PFSK-1 (cell line): ENCODE measurements at regions not wholly inside any gene's neighbourhood (a gene's known extent, or its start where the extent isn't known, plus 50 kb on each side); places are given as distances from the start of the nearest gene placed in this dataset.

Experiments
- FOXP2 ChIP-seq: optimal IDR thresholded peaks from 2 replicates; pipeline ENCODE3; 2011; ENCODE audit warnings: borderline replicate concordance, control low read depth, inconsistent platforms; ENCODE audit not compliant: insufficient read depth; ENCODE audit errors: extremely low read length, extremely low read depth
- POLR2AphosphoS5 ChIP-seq: IDR thresholded peaks from 2 replicates; pipeline ENCODE4 v1.6.1; 2012; ENCODE audit warnings: low read depth, mild to moderate bottlenecking, control low read depth, low read length, moderate library complexity
- SIN3A ChIP-seq: IDR thresholded peaks from 2 replicates; pipeline ENCODE4 v1.6.1; 2012; ENCODE audit warnings: mild to moderate bottlenecking, low read length, moderate library complexity, borderline replicate concordance; ENCODE audit not compliant: insufficient read depth
- TAF1 ChIP-seq: IDR thresholded peaks from 2 replicates; pipeline ENCODE4 v1.6.1; 2012; ENCODE audit warnings: low read length, control low read depth, borderline replicate concordance; ENCODE audit not compliant: insufficient read depth
- TF ChIP-seq, protein P1 (sequence below), 2 experiments: IDR thresholded peaks; 2 replicates each; pipeline versions ENCODE4 v1.6.1 to v1.8.0; 2011 to 2012; ENCODE audit warnings: low read depth in 2 of 2, low read length in 2 of 2, control low read depth in 1 of 2, inconsistent platforms in 1 of 2, mild to moderate bottlenecking in 1 of 2, moderate library complexity in 1 of 2; ENCODE audit not compliant: insufficient read depth in 1 of 2

DNA sequence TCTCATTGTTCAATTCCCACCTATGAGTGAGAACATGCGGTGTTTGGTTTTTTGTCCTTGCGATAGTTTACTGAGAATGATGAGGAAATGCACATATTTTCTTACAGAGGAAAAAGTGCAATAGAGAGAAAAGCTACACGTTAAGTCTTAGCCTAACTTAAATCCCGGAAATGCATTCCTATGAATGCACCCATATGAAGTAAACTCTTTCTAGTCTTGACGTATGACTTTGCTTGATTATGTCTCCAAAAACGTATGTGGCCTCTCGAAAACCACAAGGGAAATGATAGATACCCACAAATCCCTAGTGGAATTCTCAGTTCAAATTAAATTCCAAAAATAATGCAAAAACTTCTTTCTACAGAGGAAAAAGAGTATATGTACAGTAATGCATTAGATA is 90.7 kb upstream of the SASH1 start:
- TF ChIP-seq POLR2AphosphoS5 (no peak), FOXP2 (no peak), SIN3A (no peak), TAF1 (no peak)
- TF ChIP-seq, protein P1, sequence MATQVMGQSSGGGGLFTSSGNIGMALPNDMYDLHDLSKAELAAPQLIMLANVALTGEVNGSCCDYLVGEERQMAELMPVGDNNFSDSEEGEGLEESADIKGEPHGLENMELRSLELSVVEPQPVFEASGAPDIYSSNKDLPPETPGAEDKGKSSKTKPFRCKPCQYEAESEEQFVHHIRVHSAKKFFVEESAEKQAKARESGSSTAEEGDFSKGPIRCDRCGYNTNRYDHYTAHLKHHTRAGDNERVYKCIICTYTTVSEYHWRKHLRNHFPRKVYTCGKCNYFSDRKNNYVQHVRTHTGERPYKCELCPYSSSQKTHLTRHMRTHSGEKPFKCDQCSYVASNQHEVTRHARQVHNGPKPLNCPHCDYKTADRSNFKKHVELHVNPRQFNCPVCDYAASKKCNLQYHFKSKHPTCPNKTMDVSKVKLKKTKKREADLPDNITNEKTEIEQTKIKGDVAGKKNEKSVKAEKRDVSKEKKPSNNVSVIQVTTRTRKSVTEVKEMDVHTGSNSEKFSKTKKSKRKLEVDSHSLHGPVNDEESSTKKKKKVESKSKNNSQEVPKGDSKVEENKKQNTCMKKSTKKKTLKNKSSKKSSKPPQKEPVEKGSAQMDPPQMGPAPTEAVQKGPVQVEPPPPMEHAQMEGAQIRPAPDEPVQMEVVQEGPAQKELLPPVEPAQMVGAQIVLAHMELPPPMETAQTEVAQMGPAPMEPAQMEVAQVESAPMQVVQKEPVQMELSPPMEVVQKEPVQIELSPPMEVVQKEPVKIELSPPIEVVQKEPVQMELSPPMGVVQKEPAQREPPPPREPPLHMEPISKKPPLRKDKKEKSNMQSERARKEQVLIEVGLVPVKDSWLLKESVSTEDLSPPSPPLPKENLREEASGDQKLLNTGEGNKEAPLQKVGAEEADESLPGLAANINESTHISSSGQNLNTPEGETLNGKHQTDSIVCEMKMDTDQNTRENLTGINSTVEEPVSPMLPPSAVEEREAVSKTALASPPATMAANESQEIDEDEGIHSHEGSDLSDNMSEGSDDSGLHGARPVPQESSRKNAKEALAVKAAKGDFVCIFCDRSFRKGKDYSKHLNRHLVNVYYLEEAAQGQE (IDR thresholded peaks at IDR 0.05; ENCODE audit: insufficient read depth in 1 of 2, low read depth in 2 of 2, low read length in 2 of 2): no peak

DNA sequence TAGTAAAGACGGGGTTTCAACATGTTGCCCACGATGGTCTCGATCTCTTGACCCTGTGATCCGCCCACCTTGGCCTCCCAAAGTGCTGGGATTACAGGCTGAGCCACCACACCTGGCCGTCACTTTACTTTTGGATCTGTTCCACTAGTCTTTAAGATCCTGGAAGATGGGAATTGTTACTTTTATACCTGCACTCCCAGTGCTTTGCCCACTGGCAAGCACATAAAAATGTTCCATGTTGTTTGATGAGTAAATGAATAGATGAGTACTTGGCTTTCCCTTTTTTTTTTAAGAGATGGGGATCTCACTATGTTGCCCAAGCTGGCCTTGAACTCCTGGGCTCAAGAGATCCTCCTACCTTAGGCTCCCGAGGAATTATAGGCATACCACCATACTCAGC is 84.8 kb upstream of the SASH1 start:
- TF ChIP-seq, protein P1 (IDR thresholded peaks at IDR 0.05; ENCODE audit: insufficient read depth in 1 of 2, low read depth in 2 of 2, low read length in 2 of 2): no peak
- TF ChIP-seq SIN3A: no peak
- no peak for TF ChIP-seq POLR2AphosphoS5
- TF ChIP-seq TAF1: no peak
- TF ChIP-seq FOXP2: no peak

DNA sequence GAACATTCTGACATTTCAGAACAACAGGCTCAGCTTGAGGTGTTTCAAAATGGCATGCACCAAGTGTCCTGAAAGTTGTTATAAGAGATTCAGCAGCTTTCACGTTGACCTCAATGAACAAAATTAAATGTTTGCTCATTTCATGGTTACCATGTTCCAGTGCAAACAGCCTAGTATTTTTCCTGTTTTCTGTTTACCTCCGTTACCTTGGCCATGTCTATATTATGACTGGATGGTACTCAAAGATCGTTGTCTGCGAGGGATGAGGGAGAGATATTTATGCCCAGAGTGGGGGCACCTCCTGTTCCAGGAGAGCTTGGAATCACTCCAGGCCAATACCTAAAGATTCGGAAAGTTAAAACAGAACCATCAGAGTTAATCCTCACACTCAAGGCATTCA is 83.8 kb upstream of the SASH1 start:
- no peak for TF ChIP-seq POLR2AphosphoS5
- TF ChIP-seq FOXP2: no peak
- TF ChIP-seq SIN3A: no peak
- no peak for TF ChIP-seq TAF1
- TF ChIP-seq, protein P1 (IDR thresholded peaks at IDR 0.05; ENCODE audit: insufficient read depth in 1 of 2, low read depth in 2 of 2, low read length in 2 of 2): no peak

DNA sequence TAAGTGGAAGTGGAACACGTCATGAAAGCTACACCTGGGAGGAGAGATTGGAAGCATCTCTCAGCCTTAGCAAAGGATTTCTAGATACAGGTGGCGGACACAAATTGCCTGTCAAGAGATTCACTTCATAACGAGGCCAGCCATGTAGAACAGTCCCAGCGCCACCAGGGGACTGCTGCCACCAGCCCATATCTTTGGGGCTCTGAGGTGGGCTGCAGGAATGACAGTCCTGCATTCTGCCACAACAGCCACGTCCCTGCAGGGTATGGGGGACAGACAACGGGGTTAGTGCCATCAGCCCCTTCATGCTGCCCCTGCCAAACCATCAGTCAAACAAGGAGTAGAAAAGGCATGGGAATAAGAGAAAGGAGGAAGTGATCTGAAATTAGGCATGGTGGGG is 81.2 kb upstream of the SASH1 start:
- TF ChIP-seq SIN3A (no peak), FOXP2 (no peak), POLR2AphosphoS5 (no peak), TAF1 (no peak)
- TF ChIP-seq, protein P1 (IDR thresholded peaks at IDR 0.05; ENCODE audit: insufficient read depth in 1 of 2, low read depth in 2 of 2, low read length in 2 of 2): no peak

DNA sequence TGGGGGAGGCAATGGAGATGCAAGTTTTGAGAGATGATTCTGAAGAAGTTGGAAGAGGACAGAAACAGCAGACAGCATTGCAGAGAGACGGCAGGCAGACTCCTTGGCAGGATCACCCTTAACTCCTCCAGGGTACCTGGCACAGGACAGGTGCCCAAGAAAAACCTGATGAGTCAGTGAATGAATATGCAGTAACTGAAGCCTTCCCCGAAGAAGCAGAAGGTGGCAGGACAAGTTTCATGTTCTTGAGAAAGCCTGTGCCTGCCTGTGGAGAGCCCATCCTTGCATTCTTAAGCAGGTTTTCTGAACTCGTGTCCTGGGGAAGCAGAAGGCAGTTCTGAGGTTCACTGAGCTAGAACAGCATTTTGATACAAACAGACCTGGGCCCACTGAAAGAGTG is 79.6 kb upstream of the SASH1 start:
- TF ChIP-seq FOXP2 (no peak), TAF1 (no peak), SIN3A (no peak), POLR2AphosphoS5 (no peak)
- TF ChIP-seq, protein P1 (IDR thresholded peaks at IDR 0.05; ENCODE audit: insufficient read depth in 1 of 2, low read depth in 2 of 2, low read length in 2 of 2): no peak
